H9 (cell line): ENCODE measurements at regions not wholly inside any gene's neighbourhood (a gene's known extent, or its start where the extent isn't known, plus 50 kb on each side); places are given as distances from the start of the nearest gene placed in this dataset.

Source experiments
- DNase-seq: peaks from one replicate; pipeline ENCODE4 v3.0.0-alpha.2; 2017
- H2AFZ ChIP-seq: one replicate; pipeline ENCODE4 v1.6.1; 2013; ENCODE audit warnings: mild to moderate bottlenecking, low read length, control low read depth, moderate library complexity
- H2AK5ac ChIP-seq: 2 replicates; pipeline ENCODE4 v1.6.1; 2013; ENCODE audit warnings: low read length, control low read depth, mixed read lengths; ENCODE audit not compliant: insufficient read length
- H2BK120ac ChIP-seq: one replicate; pipeline ENCODE4 v1.6.1; 2013; ENCODE audit warnings: low read depth, mild to moderate bottlenecking, low read length, control low read depth, inconsistent platforms; ENCODE audit not compliant: poor library complexity, severe bottlenecking
- H2BK12ac ChIP-seq: 2 replicates; pipeline ENCODE4 v1.6.1; 2013; ENCODE audit warnings: low read length, control low read depth, mixed read lengths, low read depth; ENCODE audit not compliant: insufficient read length
- H2BK15ac ChIP-seq: 2 replicates; pipeline ENCODE4 v1.6.1; 2013; ENCODE audit warnings: low read depth, low read length, control low read depth
- H2BK20ac ChIP-seq: one replicate; pipeline ENCODE4 v1.6.1; 2013; ENCODE audit warnings: low read depth, mild to moderate bottlenecking, low read length, control low read depth, inconsistent platforms; ENCODE audit not compliant: poor library complexity, severe bottlenecking
- H2BK5ac ChIP-seq: 2 replicates; pipeline ENCODE4 v1.6.1; 2013; ENCODE audit warnings: low read length, control low read depth, mixed read lengths; ENCODE audit not compliant: insufficient read length
- H3K14ac ChIP-seq: 2 replicates; pipeline ENCODE4 v1.6.1; 2013; ENCODE audit warnings: low read length, control low read depth; ENCODE audit not compliant: insufficient read depth
- H3K18ac ChIP-seq: 2 replicates; pipeline ENCODE4 v1.6.1; 2013; ENCODE audit warnings: low read depth, mild to moderate bottlenecking, mixed read lengths, low read length, control low read depth; ENCODE audit not compliant: insufficient read length
- H3K23ac ChIP-seq: 2 replicates; pipeline ENCODE4 v1.6.1; 2013; ENCODE audit warnings: low read length, control low read depth, mixed read lengths, low read depth; ENCODE audit not compliant: insufficient read length
- H3K23me2 ChIP-seq: 2 replicates; pipeline ENCODE4 v1.6.1; 2013; ENCODE audit warnings: low read depth, mild to moderate bottlenecking, mixed read lengths, low read length, control low read depth; ENCODE audit not compliant: insufficient read length, poor library complexity, severe bottlenecking
- H3K27ac ChIP-seq: 2 replicates; pipeline ENCODE4 v1.5.1; 2013; ENCODE audit warnings: low read length, control low read depth, mixed read lengths, low read depth; ENCODE audit not compliant: insufficient read length
- H3K27me3 ChIP-seq: 2 replicates; pipeline ENCODE4 v1.6.1; 2013; ENCODE audit warnings: low read length, control low read depth, inconsistent platforms; ENCODE audit not compliant: insufficient read depth
- H3K4ac ChIP-seq: 2 replicates; pipeline ENCODE4 v1.6.1; 2013; ENCODE audit warnings: low read depth, mild to moderate bottlenecking, control low read depth, inconsistent platforms, low read length, moderate library complexity
- H3K4me1 ChIP-seq: 2 replicates; pipeline ENCODE4 v1.6.1; 2013; ENCODE audit warnings: low read length, control low read depth, inconsistent platforms; ENCODE audit not compliant: insufficient read depth
- H3K4me2 ChIP-seq: 2 replicates; pipeline ENCODE4 v1.6.1; 2013; ENCODE audit warnings: low read length, control low read depth, mixed read lengths; ENCODE audit not compliant: insufficient read length, insufficient read depth
- H3K56ac ChIP-seq: 2 replicates; pipeline ENCODE4 v1.6.1; 2013; ENCODE audit warnings: low read depth, mild to moderate bottlenecking, mixed read lengths, low read length, control low read depth; ENCODE audit not compliant: insufficient read length
- H3K79me1 ChIP-seq: 2 replicates; pipeline ENCODE4 v1.6.1; 2013; ENCODE audit warnings: low read depth, mild to moderate bottlenecking, moderate library complexity, low read length, control low read depth, inconsistent platforms; ENCODE audit not compliant: insufficient read depth, poor library complexity, severe bottlenecking
- H3K79me2 ChIP-seq: 2 replicates; pipeline ENCODE4 v1.6.1; 2013; ENCODE audit warnings: low read length, control low read depth, inconsistent platforms; ENCODE audit not compliant: insufficient read depth
- H3K9ac ChIP-seq: 2 replicates; pipeline ENCODE4 v1.6.1; 2013; ENCODE audit warnings: low read length, control low read depth, mixed read lengths; ENCODE audit not compliant: insufficient read length; ENCODE audit errors: extremely low read depth
- H3K9me3 ChIP-seq: one replicate; pipeline ENCODE4 v1.6.1; 2013; ENCODE audit warnings: low read depth, low read length, inconsistent platforms; ENCODE audit not compliant: control insufficient read depth
- H3T11ph ChIP-seq: one replicate; pipeline ENCODE4 v1.6.1; 2013; ENCODE audit warnings: mild to moderate bottlenecking, low read length, control low read depth, inconsistent platforms
- H4K20me1 ChIP-seq: one replicate; pipeline ENCODE4 v1.6.1; 2013; ENCODE audit not compliant: control insufficient read depth, insufficient read length, insufficient read depth
- H4K5ac ChIP-seq: 2 replicates; pipeline ENCODE4 v1.6.1; 2013; ENCODE audit warnings: low read depth, mild to moderate bottlenecking, mixed read lengths, low read length, control low read depth; ENCODE audit not compliant: insufficient read length
- H4K8ac ChIP-seq: replicated peaks from 2 replicates; pipeline ENCODE4 v1.6.1; 2013; ENCODE audit warnings: low read length, control low read depth, mixed read lengths, low read depth; ENCODE audit not compliant: insufficient read length
- H4K91ac ChIP-seq: 2 replicates; pipeline ENCODE4 v1.6.1; 2013; ENCODE audit warnings: low read depth, mild to moderate bottlenecking, moderate library complexity, mixed read lengths, low read length, control low read depth; ENCODE audit not compliant: insufficient read length
- H3K27ac Mint-ChIP-seq, 3 experiments: 2 replicates in 2 of 3; 3 replicates in 1 of 3; pipeline ENCODE4 v1.8.0; 2020 to 2021; ENCODE audit warnings: mixed read lengths in 3 of 3, mild to moderate bottlenecking in 1 of 3, moderate library complexity in 1 of 3
- H3K27me3 Mint-ChIP-seq: 2 replicates; pipeline ENCODE4 v1.8.0; 2021; ENCODE audit warnings: low read depth, mild to moderate bottlenecking, moderate library complexity, mixed read lengths
- H3K36me3 Mint-ChIP-seq, 3 experiments: 2 replicates in 2 of 3; 3 replicates in 1 of 3; pipeline ENCODE4 v1.8.0; 2020 to 2021; ENCODE audit warnings: low read depth in 3 of 3, mixed read lengths in 3 of 3; ENCODE audit not compliant: insufficient read depth in 1 of 3
- H3K4me1 Mint-ChIP-seq, 2 experiments: 2 replicates each; pipeline ENCODE4 v1.8.0; 2020; ENCODE audit warnings: mixed read lengths in 2 of 2
- H3K4me3 Mint-ChIP-seq, 2 experiments: 2 replicates in 1 of 2; 3 replicates in 1 of 2; pipeline ENCODE4 v1.8.0; 2020 to 2021; ENCODE audit warnings: mild to moderate bottlenecking in 2 of 2, mixed read lengths in 2 of 2, moderate library complexity in 1 of 2
- H3K9me3 Mint-ChIP-seq, 2 experiments: 2 replicates in 1 of 2; 3 replicates in 1 of 2; pipeline ENCODE4 v1.8.0; 2020; ENCODE audit warnings: mild to moderate bottlenecking in 2 of 2, mixed read lengths in 2 of 2, moderate library complexity in 1 of 2
- WGBS: extraction: QIAGEN DNeasy Blood & Tissue Kit; methylation state at CpG from one replicate; pipeline ENCODE4 v1.1.7; 2013; ENCODE audit warnings: missing lambda C conversion rate, low lambda C conversion rate, mixed read lengths; ENCODE audit not compliant: insufficient read length; ENCODE audit errors: extremely low coverage; 5-methylcytosine and 5-hydroxymethylcytosine counted together
- TF ChIP-seq, protein P1 (sequence below): fragments of 200-600 bp; sonication (generic); conservative IDR thresholded peaks from 3 replicates; pipeline ENCODE4 v1.8.0; 2021; ENCODE audit warnings: antibody characterized with exemption, mild to moderate bottlenecking

DNA sequence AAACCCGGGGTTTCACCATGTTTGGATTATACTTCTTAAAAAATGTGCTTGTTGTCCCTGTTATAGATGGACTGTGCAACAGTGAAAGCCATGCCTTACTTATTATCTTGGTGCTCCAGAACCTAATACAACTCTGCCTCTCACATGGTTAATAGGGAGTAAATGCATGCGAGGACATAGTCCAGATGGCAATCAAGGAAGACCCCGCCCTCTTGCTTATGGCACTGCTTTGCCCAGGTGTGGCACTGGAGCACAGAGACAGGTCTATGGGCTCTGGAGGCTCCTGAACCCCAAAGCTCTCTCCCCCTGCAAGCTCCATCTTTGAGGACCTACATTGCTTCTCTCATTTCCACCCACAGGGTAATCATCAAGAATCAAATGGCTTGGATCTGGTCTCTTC lies 162.1 kb upstream of the NTF3 start:
- Histone ChIP-seq H4K91ac (no peak overlapping the region), H2BK15ac (no peak overlapping the region), H3K79me2 (no peaks in the 10 kb centered on the region), H2BK12ac (no peak overlapping the region), H3T11ph (no peak overlapping the region), H3K27ac (no peak overlapping the region), H3K79me1 (no peaks in the 10 kb centered on the region), H3K9me3 (no peaks in the 10 kb centered on the region), H2AFZ (no peak overlapping the region), H2BK20ac (no peak overlapping the region), H2AK5ac (no peak overlapping the region), H4K8ac (no peak overlapping the region), H3K9ac (no peak overlapping the region), H3K18ac (no peak overlapping the region), H3K23me2 (no peaks in the 10 kb centered on the region), H2BK5ac (no peak overlapping the region), H3K4ac (no peak overlapping the region), H3K27me3 (no peaks in the 10 kb centered on the region), H4K5ac (no peak overlapping the region), H3K56ac (no peak overlapping the region), H3K4me2 (no peak overlapping the region), H2BK120ac (no peak overlapping the region), H3K4me1 (no peaks in the 10 kb centered on the region), H4K20me1 (no peaks in the 10 kb centered on the region), H3K23ac (no peak overlapping the region), H3K14ac (no peak overlapping the region)
- Mint-ChIP-seq H3K9me3 (peaks cover 0 to 3% of the 10 kb centered on the region in 2 experiments; a peak in 1 of 5 replicates), H3K4me3 (no peak overlapping the region), H3K4me1 (peaks cover 24 to 30% of the 10 kb centered on the region in 2 experiments), H3K27ac (no peak overlapping the region), H3K36me3 (no peaks in the 10 kb centered on the region; a peak in 2 of 7 replicates), H3K27me3 (no peaks in the 10 kb centered on the region; the same call in 1 of the 2 replicates)
- DNase-seq, result no peak
- WGBS, result no CpG with 5 or more reads among the region's 3 CpGs
- TF ChIP-seq, protein P1, sequence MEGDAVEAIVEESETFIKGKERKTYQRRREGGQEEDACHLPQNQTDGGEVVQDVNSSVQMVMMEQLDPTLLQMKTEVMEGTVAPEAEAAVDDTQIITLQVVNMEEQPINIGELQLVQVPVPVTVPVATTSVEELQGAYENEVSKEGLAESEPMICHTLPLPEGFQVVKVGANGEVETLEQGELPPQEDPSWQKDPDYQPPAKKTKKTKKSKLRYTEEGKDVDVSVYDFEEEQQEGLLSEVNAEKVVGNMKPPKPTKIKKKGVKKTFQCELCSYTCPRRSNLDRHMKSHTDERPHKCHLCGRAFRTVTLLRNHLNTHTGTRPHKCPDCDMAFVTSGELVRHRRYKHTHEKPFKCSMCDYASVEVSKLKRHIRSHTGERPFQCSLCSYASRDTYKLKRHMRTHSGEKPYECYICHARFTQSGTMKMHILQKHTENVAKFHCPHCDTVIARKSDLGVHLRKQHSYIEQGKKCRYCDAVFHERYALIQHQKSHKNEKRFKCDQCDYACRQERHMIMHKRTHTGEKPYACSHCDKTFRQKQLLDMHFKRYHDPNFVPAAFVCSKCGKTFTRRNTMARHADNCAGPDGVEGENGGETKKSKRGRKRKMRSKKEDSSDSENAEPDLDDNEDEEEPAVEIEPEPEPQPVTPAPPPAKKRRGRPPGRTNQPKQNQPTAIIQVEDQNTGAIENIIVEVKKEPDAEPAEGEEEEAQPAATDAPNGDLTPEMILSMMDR, result no peak
